Inflammatory macrophage (primary cell): ENCODE measurements at regions not wholly inside any gene's neighbourhood (a gene's known extent, or its start where the extent isn't known, plus 50 kb on each side); places are given as distances from the start of the nearest gene placed in this dataset.
"Not testable (repeated sequence)": the region's sequence is repeated elsewhere in the genome, so short reads cannot be mapped to it uniquely, and the experiment has no call there.

ENCODE experiments used
- DNase-seq, 2 donors: peaks; one replicate each; pipeline ENCODE4 v3.0.0-alpha.2; 2020 to 2022

GRCh38 chr13:87235621-87236020 is 435.6 kb upstream of the SLITRK5 start:
- DNase-seq, result no peak

- DNase-seq, result no peak
These were observed 426.8 kb upstream of the SLITRK5 start for GRCh38 chr13:87244256-87244890.

DNA sequence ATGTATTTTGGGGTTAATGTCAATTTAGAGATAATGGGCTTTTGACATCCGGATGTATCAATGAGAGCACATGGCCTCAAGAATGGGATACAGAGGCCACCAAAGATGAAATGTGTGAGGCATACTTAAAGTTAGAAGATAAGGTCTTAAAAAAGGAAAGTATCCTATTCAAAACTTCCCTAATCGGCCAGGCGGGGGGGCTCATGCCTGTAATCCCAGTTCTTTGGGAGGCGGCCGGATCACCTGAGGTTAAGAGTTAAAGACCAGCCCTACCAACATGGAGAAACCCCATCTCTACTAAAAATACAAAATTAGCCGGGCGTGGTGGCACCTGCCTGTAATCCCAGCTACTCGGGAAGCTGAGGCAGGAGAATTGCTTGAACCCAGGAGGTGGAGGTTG is 421.3 kb upstream of the SLITRK5 start:
- DNase-seq, result not testable (repeated sequence)

DNA sequence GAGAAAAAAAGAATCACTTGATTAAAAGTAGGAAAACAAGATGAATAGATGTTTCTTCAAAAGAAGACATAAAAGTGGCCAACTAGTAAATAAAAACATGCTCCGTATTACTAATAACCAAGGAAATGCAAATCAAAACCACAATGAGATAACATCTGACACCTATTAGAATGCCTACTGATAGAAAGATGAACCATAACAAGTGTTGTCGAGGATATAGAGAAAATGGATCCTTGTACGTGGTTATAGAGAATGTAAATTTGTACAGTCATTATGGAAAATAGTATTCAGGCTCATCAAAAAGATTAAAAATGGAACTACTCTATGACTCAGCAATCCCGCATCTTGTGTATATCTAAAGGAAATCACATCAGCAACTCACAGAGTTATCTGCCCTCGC is 415.8 kb upstream of the SLITRK5 start:
- no peak for DNase-seq

DNA sequence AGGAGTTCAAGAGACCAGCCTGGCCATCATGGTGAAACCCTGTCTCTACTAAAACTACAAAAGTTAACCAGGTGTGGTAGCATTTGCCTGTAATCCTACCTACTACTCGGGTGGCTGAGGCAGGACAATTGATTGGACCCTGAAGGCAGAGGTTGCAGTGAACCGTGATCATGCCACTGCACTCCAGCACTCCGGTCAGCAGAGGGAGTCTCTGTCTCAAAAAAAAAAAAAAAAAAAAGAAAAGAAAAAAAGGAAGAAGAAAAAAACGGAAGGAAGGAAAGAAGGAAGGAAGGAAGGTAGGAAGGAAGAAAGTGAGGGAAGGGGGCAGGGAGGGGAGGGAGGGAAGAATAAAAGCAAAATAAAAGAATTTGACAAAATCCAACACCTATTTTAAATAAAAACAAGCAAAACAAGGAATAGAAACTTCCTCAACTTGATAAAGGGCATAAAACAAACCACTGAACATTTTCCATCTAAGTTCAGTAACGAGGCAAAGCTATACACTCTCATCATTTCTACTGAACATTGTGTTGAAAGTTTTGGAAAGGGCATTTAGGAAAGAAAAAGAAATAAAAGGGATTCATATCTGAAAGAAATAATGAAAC is 411.6 kb upstream of the SLITRK5 start:
- DNase-seq, result no peak

DNA sequence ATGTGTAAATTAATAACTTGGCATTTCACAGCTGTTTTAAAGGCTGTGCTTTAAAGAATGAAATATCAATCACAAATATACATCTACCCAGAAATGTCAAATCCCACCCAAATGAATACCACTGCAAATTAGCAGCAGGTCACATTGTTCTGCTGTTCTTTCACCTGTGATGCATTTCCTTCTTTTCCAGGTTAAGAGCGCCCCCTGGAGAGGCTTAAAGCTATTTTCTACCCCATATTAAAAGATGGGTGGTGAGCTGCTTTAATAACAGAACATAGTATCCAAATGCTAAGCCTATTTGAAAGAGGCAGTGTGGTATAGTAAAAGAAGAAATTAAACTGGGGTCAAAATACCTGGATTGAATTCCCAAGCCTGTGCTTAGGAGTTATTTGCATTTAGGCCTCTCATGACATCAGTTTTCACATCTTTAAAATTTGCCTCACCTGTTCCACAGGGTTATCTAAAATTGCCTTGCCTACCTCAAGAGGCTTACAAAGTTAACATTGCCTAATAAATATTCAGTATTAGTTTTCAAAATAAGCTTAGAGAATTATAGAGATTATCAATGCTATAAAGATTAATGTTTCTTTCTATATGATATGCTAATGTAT is 396.9 kb upstream of the SLITRK5 start:
- DNase-seq, result peak; percentile 8 to 37

DNA sequence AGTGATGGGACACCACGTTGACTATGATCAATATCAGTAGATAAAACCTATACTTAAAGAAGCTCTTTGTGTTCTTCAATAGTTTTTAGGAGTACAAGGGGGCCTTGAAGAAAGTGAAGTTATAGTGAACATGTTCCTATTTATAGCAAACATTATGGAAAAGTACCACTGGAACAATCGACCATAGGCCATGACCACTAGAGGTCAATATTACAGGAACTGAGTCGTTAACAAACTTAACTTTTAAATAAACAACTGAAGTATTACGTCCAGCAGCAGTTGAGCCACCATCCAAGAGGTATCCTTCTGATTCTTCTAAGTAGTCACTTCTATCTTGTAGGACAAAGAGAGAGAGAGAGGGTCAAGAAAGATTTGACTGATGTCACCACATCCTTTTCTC is 391.0 kb upstream of the SLITRK5 start:
- DNase-seq, result no peak

DNA sequence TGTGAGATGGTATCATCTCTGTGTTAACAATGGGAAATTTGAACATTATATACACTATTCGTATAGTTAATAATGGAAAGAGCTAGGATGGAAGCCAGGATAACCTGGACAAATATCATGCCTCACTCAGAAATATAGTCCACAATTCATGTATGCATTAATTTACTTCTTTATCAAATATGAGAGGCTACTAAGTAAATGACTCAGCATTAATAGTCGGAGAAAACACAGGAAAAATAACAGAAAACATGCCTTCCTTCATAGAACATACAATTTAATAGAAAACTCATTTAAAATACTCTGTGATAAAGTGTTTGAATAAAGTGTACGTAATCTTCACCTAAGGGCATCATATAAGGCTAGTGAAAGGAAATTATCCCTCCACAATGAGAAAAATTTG is 383.4 kb upstream of the SLITRK5 start:
- DNase-seq, result no peak

DNA sequence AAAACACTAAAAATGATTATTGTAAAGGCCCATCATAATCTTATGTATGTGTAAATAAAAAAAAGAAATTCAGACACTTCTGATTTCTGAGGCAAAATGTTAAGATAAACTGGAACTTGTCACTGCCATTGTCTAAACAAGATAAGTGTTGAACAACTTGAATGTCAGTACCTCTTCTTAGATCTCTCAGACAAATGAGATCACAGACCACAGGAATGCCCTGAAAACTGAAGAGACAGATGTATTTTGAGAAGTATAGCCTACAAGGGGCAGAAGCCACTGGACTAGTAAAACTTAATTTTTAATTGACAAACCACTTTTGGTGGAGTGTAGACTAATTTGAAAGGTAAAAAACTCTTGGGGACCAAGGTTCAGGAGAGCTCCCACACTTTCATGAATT is 375.5 kb upstream of the SLITRK5 start:
- no peak for DNase-seq

DNA sequence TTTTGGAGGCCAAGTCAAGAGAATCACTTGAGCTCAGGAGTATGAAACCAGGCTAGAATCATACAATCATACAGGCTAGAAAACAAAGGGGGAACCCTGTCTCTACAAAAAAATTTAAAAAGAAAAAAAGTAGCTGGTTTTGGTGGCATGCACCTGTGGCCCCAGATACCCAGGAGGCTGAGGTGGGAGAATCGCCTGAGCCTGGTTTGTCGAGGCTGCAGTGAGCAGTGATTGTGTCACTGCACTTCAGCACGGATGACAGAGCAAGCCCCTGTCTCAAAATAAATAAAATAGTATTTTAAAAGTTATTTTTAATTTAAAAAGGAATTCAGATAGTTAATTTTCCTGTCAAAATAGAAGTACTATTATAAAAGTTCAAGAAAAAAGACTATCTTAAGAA is 369.1 kb upstream of the SLITRK5 start:
- DNase-seq, result no peak

DNA sequence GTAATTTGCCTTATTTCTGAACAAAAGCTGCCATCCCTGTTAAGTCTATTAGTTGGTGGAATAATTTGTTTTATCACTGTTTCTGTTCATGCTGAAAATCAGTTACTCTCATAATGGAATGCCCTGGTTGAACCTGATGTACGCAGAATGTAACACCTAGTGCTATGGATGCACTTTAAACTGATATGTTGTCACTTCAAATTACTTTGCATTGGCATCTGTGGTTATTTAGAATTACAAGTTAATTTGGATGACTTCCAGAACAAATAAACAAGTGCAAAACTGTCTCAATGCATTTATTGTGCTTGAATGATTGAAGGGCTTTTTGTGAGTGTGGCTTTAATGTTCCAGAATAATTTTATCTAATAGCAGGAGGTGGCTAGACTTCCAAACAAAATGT is 368.2 kb upstream of the SLITRK5 start:
- DNase-seq, result no peak

- no peak for DNase-seq
These were observed 360.0 kb upstream of the SLITRK5 start for GRCh38 chr13:87311165-87311564.

DNA sequence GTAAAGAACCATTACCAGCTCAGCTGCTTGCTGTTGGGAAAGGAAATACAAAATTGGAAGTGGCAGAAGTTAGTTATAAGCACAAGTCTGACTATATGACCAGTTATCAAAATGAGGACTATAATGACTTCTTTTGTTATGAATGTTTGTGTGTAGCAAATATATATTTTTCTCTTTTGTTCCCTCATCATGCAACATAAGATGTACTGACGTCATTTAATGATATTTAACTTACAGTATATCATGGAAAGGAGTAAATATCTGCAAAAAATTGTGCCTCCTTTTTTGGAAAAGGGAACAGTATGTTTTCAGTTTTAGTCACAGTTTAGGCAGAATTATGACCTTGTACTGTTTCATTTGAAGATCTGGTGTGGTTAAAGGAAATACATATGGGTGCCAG is 356.3 kb upstream of the SLITRK5 start:
- DNase-seq, result no peak

- DNase-seq, result no peak
These were observed 348.8 kb upstream of the SLITRK5 start for GRCh38 chr13:87322386-87322785.

DNA sequence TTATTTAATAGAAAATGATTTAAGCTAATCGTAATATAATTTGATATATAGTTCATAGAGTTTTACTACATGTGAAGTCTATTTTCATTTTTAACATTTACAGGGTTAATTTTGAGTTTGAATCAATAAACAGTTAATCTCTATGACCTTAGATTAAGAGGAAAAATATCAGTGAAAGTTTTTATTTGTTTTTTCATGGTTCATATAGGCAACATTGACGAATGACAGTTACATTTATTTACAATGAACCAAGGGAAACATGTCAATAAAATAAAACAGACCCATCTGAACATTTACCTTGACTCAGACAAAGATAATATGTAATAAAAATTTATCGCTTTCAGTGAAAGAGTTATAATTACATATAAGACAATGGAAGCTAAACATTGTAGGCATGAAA is 346.6 kb upstream of the SLITRK5 start:
- DNase-seq, result no peak

DNA sequence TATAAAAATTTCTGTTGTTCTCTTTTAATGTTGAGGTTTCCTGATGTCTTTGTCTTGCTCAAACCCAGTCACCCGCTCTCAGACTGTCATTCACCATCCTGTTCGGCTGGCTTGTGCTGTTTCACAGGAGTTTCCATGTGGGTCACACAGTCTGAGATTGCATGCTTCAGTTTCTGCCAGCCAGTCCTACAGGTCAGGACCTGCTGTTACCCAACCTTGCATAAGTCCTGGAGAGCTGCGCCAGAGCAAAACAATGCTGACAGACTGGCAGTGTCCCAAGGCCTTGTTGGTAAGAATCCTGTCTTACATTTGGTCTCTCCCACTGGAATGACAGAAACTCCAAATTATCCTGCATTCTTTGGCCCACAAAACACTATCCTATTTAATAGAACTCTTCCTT is 340.0 kb upstream of the SLITRK5 start:
- no peak for DNase-seq

GRCh38 chr13:87333599-87333998 is 337.6 kb upstream of the SLITRK5 start:
- DNase-seq, result no peak

DNA sequence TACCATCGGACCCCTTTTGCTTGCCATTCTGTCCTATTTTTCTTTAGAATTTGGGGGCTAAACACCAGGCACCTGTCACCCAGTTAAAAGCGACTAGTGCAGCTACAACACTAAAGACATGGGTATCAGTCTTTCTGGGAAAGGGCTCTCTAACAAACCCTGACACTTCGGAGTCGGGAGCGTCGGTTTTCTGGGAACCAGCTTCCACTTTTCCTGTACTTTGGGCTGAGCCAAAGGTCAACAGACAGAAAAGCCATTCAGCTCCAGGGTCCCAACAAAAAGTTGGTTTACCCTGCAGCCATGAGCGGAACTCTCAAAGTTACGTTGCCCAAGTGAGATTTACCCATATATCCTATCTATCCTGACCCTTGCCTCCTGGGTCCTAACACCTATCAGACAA is 337.0 kb upstream of the SLITRK5 start:
- no peak for DNase-seq

DNA sequence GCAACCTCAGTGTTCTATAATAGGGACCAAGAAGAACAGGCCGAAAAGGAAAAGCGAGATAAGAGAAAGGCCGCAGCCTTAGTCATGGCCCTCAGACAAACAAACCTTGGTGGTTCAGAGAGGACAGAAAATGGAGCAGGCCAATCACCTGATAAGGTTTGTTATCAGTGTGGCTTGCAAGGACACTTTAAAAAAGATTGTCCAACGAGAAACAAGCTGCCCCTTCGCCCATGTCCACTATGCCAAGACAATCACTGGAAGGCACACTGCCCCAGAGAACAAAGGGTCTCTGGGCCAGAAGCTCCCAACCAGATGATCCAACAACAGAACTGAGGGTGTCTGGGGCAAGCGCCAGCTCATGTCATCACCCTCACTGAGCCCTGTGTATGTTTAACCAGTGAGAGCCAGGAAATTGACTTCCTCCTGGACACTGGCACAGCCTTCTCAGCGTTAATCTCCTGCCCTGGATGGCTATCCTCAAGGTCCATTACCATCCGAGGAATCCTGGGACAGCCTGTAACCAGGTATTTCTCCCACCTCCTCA is 334.8 kb upstream of the SLITRK5 start:
- not testable (repeated sequence) for DNase-seq

- DNase-seq, result no peak
These were observed 327.0 kb upstream of the SLITRK5 start for GRCh38 chr13:87344176-87344575.

DNA sequence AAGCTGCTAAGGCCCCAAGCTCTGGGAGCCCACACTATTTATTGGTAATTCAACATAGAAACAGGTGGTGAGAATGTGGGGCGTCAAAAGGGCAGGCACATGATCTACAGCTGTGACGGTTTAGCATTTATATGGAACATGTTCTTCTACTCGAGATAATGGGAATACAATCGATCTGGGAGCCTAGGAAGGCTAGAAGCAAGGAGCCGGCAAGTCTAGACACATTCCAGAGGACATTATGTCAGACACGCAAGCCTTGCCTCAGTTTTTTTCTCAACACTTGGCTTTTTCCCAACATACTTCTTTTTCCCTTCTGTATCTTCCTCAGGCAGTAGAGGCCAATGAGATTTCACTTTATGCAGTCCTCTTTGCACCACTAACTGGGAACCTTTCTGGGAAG is 315.7 kb upstream of the SLITRK5 start:
- DNase-seq, result no peak

DNA sequence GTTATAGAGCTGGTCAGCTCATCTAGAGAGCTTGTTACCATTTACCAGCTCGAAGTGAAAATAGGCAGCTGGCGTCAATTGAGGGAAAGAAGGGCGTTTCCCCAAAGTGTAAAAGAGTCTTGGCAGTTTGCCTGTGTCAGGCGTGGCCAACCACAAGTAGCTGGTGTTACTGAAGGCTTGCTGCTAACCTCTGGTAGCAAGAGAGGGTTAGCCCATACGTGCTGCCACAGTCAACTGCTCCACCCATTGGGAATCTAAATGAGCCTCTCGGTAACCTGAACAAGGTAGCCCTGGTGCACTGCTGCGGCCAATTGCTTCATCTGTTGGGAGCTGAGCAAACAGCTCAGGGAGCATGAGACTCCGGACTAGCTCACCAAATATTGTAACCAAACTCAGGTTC is 314.9 kb upstream of the SLITRK5 start:
- no peak for DNase-seq

- no peak for DNase-seq
These were observed 312.9 kb upstream of the SLITRK5 start for GRCh38 chr13:87358319-87358718.

GRCh38 chr13:87361216-87361615 is 310.0 kb upstream of the SLITRK5 start:
- DNase-seq, result no peak
